ENCODE measurements at regions not wholly inside any gene's neighbourhood (a gene's known extent, or its start where the extent isn't known, plus 50 kb on each side); places are given as distances from the start of the nearest gene placed in this dataset.

- TF ChIP-seq KLF9 (tag by site-specific recombination; IDR thresholded peaks at IDR 0.05; ENCODE audit: low read depth) (no peak), ZNF449 (tag by site-specific recombination; IDR thresholded peaks at IDR 0.05) (no peak), ZNF433 (tag by site-specific recombination; IDR thresholded peaks at IDR 0.05; ENCODE audit: low read depth) (no peak), ZNF2 (tag by site-specific recombination; IDR thresholded peaks at IDR 0.05) (no peak), YY1 (tag by site-specific recombination; IDR thresholded peaks at IDR 0.05) (no peak), CTCF (tag by site-specific recombination; IDR thresholded peaks at IDR 0.05) (no peak), ZBTB7A (tag by site-specific recombination; IDR thresholded peaks at IDR 0.05; ENCODE audit: low read depth) (no peak), ZNF792 (tag by site-specific recombination; IDR thresholded peaks at IDR 0.05) (no peak)
Measured at GRCh38 chr14:82438436-82438835, 904.8 kb upstream of the SEL1L start.
